ENCODE measurements at regions not wholly inside any gene's neighbourhood (a gene's known extent, or its start where the extent isn't known, plus 50 kb on each side); places are given as distances from the start of the nearest gene placed in this dataset.

DNA sequence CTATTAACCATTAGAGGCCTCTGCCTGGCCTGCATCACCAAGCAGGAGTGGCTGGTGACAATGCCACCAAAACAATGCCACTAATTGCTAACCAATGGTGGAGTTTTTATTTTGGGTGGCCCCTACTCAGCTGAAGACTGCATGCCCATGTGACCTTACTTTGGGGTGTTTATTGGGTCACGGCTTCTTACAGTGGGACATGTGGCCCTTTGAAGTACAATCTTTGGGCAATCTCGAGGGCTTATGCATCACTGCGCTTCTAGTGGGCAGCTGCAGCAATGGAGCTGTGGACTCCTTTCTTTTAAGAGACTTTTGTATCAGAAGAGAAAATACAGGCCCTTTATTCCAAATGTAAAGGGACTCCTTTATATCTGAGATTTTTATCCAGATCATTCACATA lies 85.7 kb downstream of the IGLL5 start:
- no peak for TF ChIP-seq EZH2 (IDR thresholded peaks at IDR 0.05; ENCODE audit: borderline replicate concordance, insufficient read depth, low read depth, low read length, poor library complexity, severe bottlenecking)
- TF ChIP-seq, protein P1, sequence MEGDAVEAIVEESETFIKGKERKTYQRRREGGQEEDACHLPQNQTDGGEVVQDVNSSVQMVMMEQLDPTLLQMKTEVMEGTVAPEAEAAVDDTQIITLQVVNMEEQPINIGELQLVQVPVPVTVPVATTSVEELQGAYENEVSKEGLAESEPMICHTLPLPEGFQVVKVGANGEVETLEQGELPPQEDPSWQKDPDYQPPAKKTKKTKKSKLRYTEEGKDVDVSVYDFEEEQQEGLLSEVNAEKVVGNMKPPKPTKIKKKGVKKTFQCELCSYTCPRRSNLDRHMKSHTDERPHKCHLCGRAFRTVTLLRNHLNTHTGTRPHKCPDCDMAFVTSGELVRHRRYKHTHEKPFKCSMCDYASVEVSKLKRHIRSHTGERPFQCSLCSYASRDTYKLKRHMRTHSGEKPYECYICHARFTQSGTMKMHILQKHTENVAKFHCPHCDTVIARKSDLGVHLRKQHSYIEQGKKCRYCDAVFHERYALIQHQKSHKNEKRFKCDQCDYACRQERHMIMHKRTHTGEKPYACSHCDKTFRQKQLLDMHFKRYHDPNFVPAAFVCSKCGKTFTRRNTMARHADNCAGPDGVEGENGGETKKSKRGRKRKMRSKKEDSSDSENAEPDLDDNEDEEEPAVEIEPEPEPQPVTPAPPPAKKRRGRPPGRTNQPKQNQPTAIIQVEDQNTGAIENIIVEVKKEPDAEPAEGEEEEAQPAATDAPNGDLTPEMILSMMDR (IDR thresholded peaks at IDR 0.05): no peak
- Histone ChIP-seq H3K27me3 (replicated peaks in 1 of 4; ENCODE audit: control extremely low read depth in 1 of 4, control insufficient read depth in 3 of 4, insufficient read depth in 4 of 4, low read length in 3 of 4) (no peaks in the 10 kb centered on the region), H3K4me2 (replicated peaks; ENCODE audit: low read depth, low read length, poor library complexity, severe bottlenecking) (no peak overlapping the region), H2AFZ (ENCODE audit: insufficient read depth, low read depth, low read length, poor library complexity, severe bottlenecking) (no peak overlapping the region), H3K4me1 (ENCODE audit: control insufficient read depth in 2 of 2, insufficient read depth in 2 of 2, low read length in 2 of 2) (no peaks in the 10 kb centered on the region), H3K27ac (ENCODE audit: low read length in 2 of 2) (no peak overlapping the region), H3K9ac (ENCODE audit: low read length) (no peak overlapping the region), H3K4me3 (ENCODE audit: control extremely low read depth in 1 of 5, extremely low read depth in 1 of 5, insufficient read depth in 1 of 5, low read depth in 2 of 5, low read length in 4 of 5) (no peak overlapping the region), H3K79me2 (ENCODE audit: control insufficient read depth, insufficient read depth, low read length) (no peaks in the 10 kb centered on the region), H3K9me3 (ENCODE audit: control extremely low read depth in 1 of 3, control insufficient read depth in 2 of 3, insufficient read depth in 1 of 3, low read length in 2 of 3) (no peaks in the 10 kb centered on the region), H3K36me3 (replicated peaks in 1 of 2; ENCODE audit: control extremely low read depth in 1 of 2, control insufficient read depth in 1 of 2, extremely low read depth in 1 of 2, insufficient read depth in 2 of 2, low read length in 1 of 2) (no peaks in the 10 kb centered on the region), H4K20me1 (ENCODE audit: control insufficient read depth, insufficient read depth, low read length, poor library complexity, severe bottlenecking) (no peaks in the 10 kb centered on the region)
- no peaks in the 10 kb centered on the region for H3K9me3 Mint-ChIP-seq (ENCODE audit: insufficient read depth)
- H3K27me3 Mint-ChIP-seq: peaks cover 40% of the 10 kb centered on the region
- intact Hi-C loops (cut with micrococcal nuclease): no loop called here
- DNase-seq: no peak
- 92% methylated on average over 2 of the region's 3 CpGs for WGBS (ENCODE audit: insufficient coverage)
- POLR2A ChIA-PET: no interaction called here
- H3K4me1 Mint-ChIP-seq: peaks cover 7% of the 10 kb centered on the region
- ATAC-seq (ENCODE audit: low read depth): no peak
- no peak overlapping the region for H3K4me3 Mint-ChIP-seq
- no peak overlapping the region for H3K27ac Mint-ChIP-seq
- CTCF ChIA-PET: interaction anchor here (3.6 kb wide), 1 partner anchor 14 kb away, joined by 22 read pairs; no protein-coding TSS in a partner anchor

DNA sequence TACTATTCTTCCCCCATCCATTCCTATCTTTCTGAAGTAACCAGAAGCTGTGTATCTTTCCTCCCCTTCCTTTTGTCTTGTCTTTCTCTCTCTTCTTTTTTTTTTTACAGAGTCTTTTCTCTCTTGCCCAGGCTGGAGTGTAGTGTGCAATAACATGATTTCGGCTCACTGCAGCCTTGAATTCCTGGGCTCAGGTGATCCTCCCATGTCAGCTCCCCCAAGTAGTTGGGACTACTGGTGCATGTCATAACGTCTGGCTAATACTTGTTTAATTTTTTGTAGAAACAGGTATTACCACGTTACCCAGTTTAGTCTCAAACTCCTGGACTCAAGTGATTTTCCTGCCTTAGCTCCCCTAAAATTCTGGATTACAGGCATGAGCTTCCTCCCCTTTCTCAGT lies 86.5 kb downstream of the IGLL5 start:
- ATAC-seq (ENCODE audit: low read depth) (no peak), DNase-seq (no peak)
- Histone ChIP-seq H3K4me2 (replicated peaks; ENCODE audit: low read depth, low read length, poor library complexity, severe bottlenecking) (no peak overlapping the region), H3K4me1 (ENCODE audit: control insufficient read depth in 2 of 2, insufficient read depth in 2 of 2, low read length in 2 of 2) (no peaks in the 10 kb centered on the region), H3K27me3 (replicated peaks in 1 of 4; ENCODE audit: control extremely low read depth in 1 of 4, control insufficient read depth in 3 of 4, insufficient read depth in 4 of 4, low read length in 3 of 4) (no peaks in the 10 kb centered on the region), H3K27ac (ENCODE audit: low read length in 2 of 2) (no peak overlapping the region), H4K20me1 (ENCODE audit: control insufficient read depth, insufficient read depth, low read length, poor library complexity, severe bottlenecking) (no peaks in the 10 kb centered on the region), H3K9ac (ENCODE audit: low read length) (no peak overlapping the region), H3K36me3 (replicated peaks in 1 of 2; ENCODE audit: control extremely low read depth in 1 of 2, control insufficient read depth in 1 of 2, extremely low read depth in 1 of 2, insufficient read depth in 2 of 2, low read length in 1 of 2) (no peaks in the 10 kb centered on the region), H2AFZ (ENCODE audit: insufficient read depth, low read depth, low read length, poor library complexity, severe bottlenecking) (no peak overlapping the region), H3K4me3 (ENCODE audit: control extremely low read depth in 1 of 5, extremely low read depth in 1 of 5, insufficient read depth in 1 of 5, low read depth in 2 of 5, low read length in 4 of 5) (no peak overlapping the region), H3K9me3 (ENCODE audit: control extremely low read depth in 1 of 3, control insufficient read depth in 2 of 3, insufficient read depth in 1 of 3, low read length in 2 of 3) (no peaks in the 10 kb centered on the region), H3K79me2 (ENCODE audit: control insufficient read depth, insufficient read depth, low read length) (no peaks in the 10 kb centered on the region)
- Mint-ChIP-seq H3K27me3 (peaks cover 36% of the 10 kb centered on the region), H3K4me1 (peaks cover 7% of the 10 kb centered on the region), H3K9me3 (ENCODE audit: insufficient read depth) (no peaks in the 10 kb centered on the region), H3K4me3 (no peak overlapping the region), H3K27ac (no peak overlapping the region)
- CTCF ChIA-PET: interaction anchor here (0.6 to 3.6 kb wide), 4 partner anchors 15 to 246 kb away, joined by 3 to 22 read pairs (median 4); no protein-coding TSS in a partner anchor
- WGBS (ENCODE audit: insufficient coverage): 79% methylated on average over 3 of the region's 3 CpGs
- intact Hi-C loops (cut with micrococcal nuclease): no loop called here
- POLR2A ChIA-PET: no interaction called here
- TF ChIP-seq, protein P1 (IDR thresholded peaks at IDR 0.05): no peak
- TF ChIP-seq EZH2 (IDR thresholded peaks at IDR 0.05; ENCODE audit: borderline replicate concordance, insufficient read depth, low read depth, low read length, poor library complexity, severe bottlenecking): no peak
